Mesenchymal stem cell (in vitro differentiated cells and primary cell): ENCODE measurements at regions not wholly inside any gene's neighbourhood (a gene's known extent, or its start where the extent isn't known, plus 50 kb on each side); places are given as distances from the start of the nearest gene placed in this dataset.

ENCODE experiments used
- DNase-seq: peaks from one replicate; pipeline ENCODE4 v3.0.0-alpha.2; 2013
- H2AFZ ChIP-seq: one replicate; pipeline ENCODE4 v1.6.1; 2013; ENCODE audit warnings: low read depth, mild to moderate bottlenecking, control low read depth, inconsistent platforms, low read length, moderate library complexity
- H2AK5ac ChIP-seq: 2 replicates; pipeline ENCODE4 v1.6.1; 2013; ENCODE audit warnings: low read length, moderate library complexity, mild to moderate bottlenecking, inconsistent platforms; ENCODE audit not compliant: severe bottlenecking
- H2BK120ac ChIP-seq: one replicate; pipeline ENCODE4 v1.6.1; 2013; ENCODE audit warnings: low read depth, mild to moderate bottlenecking, inconsistent platforms, low read length, moderate library complexity
- H2BK12ac ChIP-seq, 2 experiments: one replicate each; pipeline ENCODE4 v1.6.1; 2013; ENCODE audit warnings: inconsistent platforms in 2 of 2, low read length in 2 of 2, mild to moderate bottlenecking in 2 of 2, moderate library complexity in 2 of 2, control low read depth in 1 of 2
- H2BK15ac ChIP-seq: one replicate; pipeline ENCODE4 v1.6.1; 2013; ENCODE audit warnings: mild to moderate bottlenecking, low read depth, inconsistent platforms; ENCODE audit not compliant: poor library complexity, severe bottlenecking
- H2BK5ac ChIP-seq: 2 replicates; pipeline ENCODE4 v1.6.1; 2013; ENCODE audit warnings: low read depth, mild to moderate bottlenecking, low read length, control low read depth, inconsistent platforms; ENCODE audit not compliant: poor library complexity, severe bottlenecking
- H3K14ac ChIP-seq, 2 experiments: one replicate each; pipeline ENCODE4 v1.6.1; 2013; ENCODE audit warnings: inconsistent platforms in 2 of 2, low read length in 2 of 2, control low read depth in 1 of 2, mild to moderate bottlenecking in 1 of 2, moderate library complexity in 1 of 2
- H3K18ac ChIP-seq, 2 experiments: one replicate each; pipeline ENCODE4 v1.6.1; 2013; ENCODE audit warnings: inconsistent platforms in 2 of 2, low read length in 2 of 2, control low read depth in 1 of 2, low read depth in 1 of 2, mild to moderate bottlenecking in 1 of 2
- H3K23ac ChIP-seq, 2 experiments: one replicate each; pipeline ENCODE4 v1.6.1; 2013; ENCODE audit warnings: inconsistent platforms in 2 of 2, low read length in 2 of 2, mild to moderate bottlenecking in 2 of 2, moderate library complexity in 2 of 2, control low read depth in 1 of 2
- H3K27ac ChIP-seq: 2 replicates; pipeline ENCODE4 v1.5.1; 2013; ENCODE audit warnings: mild to moderate bottlenecking, moderate library complexity, low read length, control low read depth, inconsistent platforms; ENCODE audit not compliant: poor library complexity, severe bottlenecking
- H3K27me3 ChIP-seq, 2 experiments: 2 replicates each; pipeline versions ENCODE4 v1.6.1 to v1.7.0; 2013; ENCODE audit warnings: low read length in 2 of 2, mild to moderate bottlenecking in 2 of 2, moderate library complexity in 2 of 2, control low read depth in 1 of 2, inconsistent platforms in 1 of 2; ENCODE audit not compliant: control insufficient read depth in 1 of 2, insufficient read depth in 1 of 2
- H3K36me3 ChIP-seq, 2 experiments: 2 replicates each; pipeline versions ENCODE4 v1.6.1 to v1.7.0; 2013; ENCODE audit warnings: low read length in 2 of 2, control low read depth in 1 of 2, inconsistent platforms in 1 of 2, low read depth in 1 of 2, mild to moderate bottlenecking in 1 of 2; ENCODE audit not compliant: insufficient read depth in 2 of 2, control insufficient read depth in 1 of 2
- H3K4ac ChIP-seq, 2 experiments: one replicate each; pipeline ENCODE4 v1.6.1; 2013; ENCODE audit warnings: inconsistent platforms in 2 of 2, low read length in 2 of 2, mild to moderate bottlenecking in 2 of 2, moderate library complexity in 2 of 2, control low read depth in 1 of 2, low read depth in 1 of 2
- H3K4me1 ChIP-seq: 2 replicates; pipeline ENCODE4 v1.6.1; 2013; ENCODE audit warnings: low read depth, low read length, control low read depth; ENCODE audit not compliant: control insufficient read depth, insufficient read depth
- H3K4me2 ChIP-seq: 2 replicates; pipeline ENCODE4 v1.6.1; 2013; ENCODE audit warnings: low read length, mild to moderate bottlenecking, inconsistent platforms; ENCODE audit not compliant: poor library complexity, severe bottlenecking
- H3K4me3 ChIP-seq, 2 experiments: 2 replicates each; pipeline versions ENCODE4 v1.5.1 to v1.7.0; 2013; ENCODE audit warnings: low read length in 2 of 2, mild to moderate bottlenecking in 2 of 2, control low read depth in 1 of 2, low read depth in 1 of 2; ENCODE audit not compliant: insufficient read depth in 1 of 2
- H3K79me1 ChIP-seq: replicated peaks from 2 replicates; pipeline ENCODE4 v1.6.1; 2013; ENCODE audit warnings: mild to moderate bottlenecking, control low read depth, low read length, inconsistent platforms; ENCODE audit not compliant: poor library complexity, severe bottlenecking
- H3K9ac ChIP-seq: 2 replicates; pipeline ENCODE4 v1.7.0; 2013; ENCODE audit warnings: mild to moderate bottlenecking, low read length, moderate library complexity
- H3K9me3 ChIP-seq: 2 replicates; pipeline ENCODE4 v1.7.0; 2013; ENCODE audit warnings: mild to moderate bottlenecking, low read length; ENCODE audit not compliant: control insufficient read depth
- H4K8ac ChIP-seq: one replicate; pipeline ENCODE4 v1.6.1; 2013; ENCODE audit warnings: inconsistent platforms, mild to moderate bottlenecking, low read length, moderate library complexity
- H4K91ac ChIP-seq: one replicate; pipeline ENCODE4 v1.6.1; 2013; ENCODE audit warnings: mild to moderate bottlenecking, low read length, inconsistent platforms
- WGBS: methylation state at CpG from one replicate; pipeline ENCODE4 v1.1.7; 2013; ENCODE audit warnings: mixed read lengths; 5-methylcytosine and 5-hydroxymethylcytosine counted together

DNA sequence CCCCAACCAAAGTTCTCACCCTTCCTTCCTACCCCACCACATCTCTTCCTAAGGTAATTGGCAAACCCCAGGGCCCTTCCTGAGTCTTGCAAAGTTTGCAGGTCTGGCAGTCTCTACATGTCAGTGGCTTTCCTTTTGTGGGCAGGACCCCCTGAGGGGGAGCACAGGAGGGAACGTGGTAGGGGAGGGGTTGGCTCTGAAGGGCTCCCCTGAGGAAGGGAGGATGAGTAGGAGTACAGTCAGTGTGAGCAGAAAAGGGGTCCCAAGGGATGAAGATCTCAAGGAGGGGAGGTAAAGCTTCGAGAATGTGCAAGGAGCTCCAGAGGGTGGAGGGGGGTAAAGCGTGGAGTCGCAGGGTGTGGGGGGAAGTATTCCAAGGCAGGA, 206.9 kb downstream of the RAB11FIP4 start:
- 65% methylated on average over 4 of the region's 4 CpGs for WGBS
- no peak overlapping the region for H3K4me2 ChIP-seq
- no peaks in the 10 kb centered on the region for H3K9me3 ChIP-seq
- H4K91ac ChIP-seq: peak overlapping the region; percentile 89
- peak overlapping the region; percentile 16 for H3K9ac ChIP-seq
- no peak for DNase-seq
- H2AFZ ChIP-seq: no peak overlapping the region
- H3K4me3 ChIP-seq: no peak overlapping the region
- H3K14ac ChIP-seq: peak overlapping the region in 1 of 2 experiments; percentile 89
- peak overlapping the region; percentile 44 to 99 for H2BK12ac ChIP-seq
- peak overlapping the region; percentile 99 for H2AK5ac ChIP-seq
- peaks cover 27 to 53% of the 10 kb centered on the region in 2 experiments for H3K36me3 ChIP-seq
- H3K27ac ChIP-seq: peak overlapping the region; percentile 46
- no peak overlapping the region for H4K8ac ChIP-seq
- no peak overlapping the region for H2BK15ac ChIP-seq
- H2BK120ac ChIP-seq: peak overlapping the region; percentile 80
- H3K23ac ChIP-seq: no peak overlapping the region
- no peak overlapping the region for H2BK5ac ChIP-seq
- peak overlapping the region; percentile 57 to 78 for H3K4ac ChIP-seq
- H3K4me1 ChIP-seq: peaks cover 62% of the 10 kb centered on the region
- no peaks in the 10 kb centered on the region for H3K27me3 ChIP-seq
- H3K79me1 ChIP-seq: peaks cover 14% of the 10 kb centered on the region
- H3K18ac ChIP-seq: peak overlapping the region; percentile 98 to 100

DNA sequence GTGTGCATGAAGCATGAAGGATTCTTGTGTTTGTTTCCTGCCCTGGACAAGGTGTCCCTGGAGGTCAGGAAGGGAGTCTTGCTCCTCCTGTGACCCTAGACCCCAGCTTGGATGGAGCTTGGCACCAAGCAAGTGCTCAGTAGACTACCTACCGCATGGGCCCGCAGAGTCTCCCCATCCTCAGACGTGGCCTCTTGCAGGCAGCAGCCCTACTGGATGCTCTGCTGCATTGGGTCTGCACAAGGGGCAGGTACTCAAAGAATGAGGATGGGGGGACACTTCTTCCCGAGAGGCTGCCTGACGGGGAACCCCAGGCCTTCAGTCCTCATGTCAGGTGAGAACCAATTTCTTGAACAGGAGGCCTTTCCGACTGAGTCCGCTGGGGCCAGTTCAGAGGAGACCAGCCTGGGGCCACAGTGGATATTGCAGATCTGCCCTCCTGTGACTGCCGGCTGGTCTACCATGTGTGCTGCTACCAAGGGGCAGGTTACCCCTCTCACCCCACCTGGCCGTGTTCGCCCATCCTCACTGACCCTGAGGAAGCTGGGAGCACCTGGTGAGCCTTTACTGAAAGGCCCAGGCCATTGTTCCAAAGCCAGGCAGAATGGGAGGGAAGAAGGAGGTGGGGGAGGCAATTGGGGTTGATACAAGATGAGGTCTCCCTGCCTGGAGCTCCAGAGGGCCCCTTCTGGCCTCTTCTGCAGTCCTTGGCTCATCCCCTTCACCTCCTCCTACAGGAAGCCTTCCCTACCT, 206.3 kb downstream of the RAB11FIP4 start:
- Histone ChIP-seq H2BK12ac (peak overlapping the region; percentile 44 to 99), H4K8ac (peak overlapping the region; percentile 93), H3K27me3 (no peaks in the 10 kb centered on the region), H3K4me2 (no peak overlapping the region), H3K4me1 (peaks cover 63% of the 10 kb centered on the region), H3K79me1 (peaks cover 14% of the 10 kb centered on the region), H4K91ac (peak overlapping the region; percentile 100), H3K23ac (no peak overlapping the region), H3K14ac (peak overlapping the region in 1 of 2 experiments; percentile 96), H3K27ac (peak overlapping the region; percentile 98), H3K4ac (peak overlapping the region; percentile 45 to 96), H2AFZ (no peak overlapping the region), H2BK5ac (no peak overlapping the region), H3K36me3 (peaks cover 31 to 56% of the 10 kb centered on the region in 2 experiments), H3K9me3 (no peaks in the 10 kb centered on the region), H2BK120ac (peak overlapping the region; percentile 80), H3K4me3 (no peak overlapping the region), H2BK15ac (peak overlapping the region; percentile 91), H2AK5ac (peak overlapping the region; percentile 99), H3K18ac (peak overlapping the region; percentile 98 to 100), H3K9ac (peak overlapping the region; percentile 16)
- 95% methylated on average over 8 of the region's 10 CpGs for WGBS
- DNase-seq: no peak

DNA sequence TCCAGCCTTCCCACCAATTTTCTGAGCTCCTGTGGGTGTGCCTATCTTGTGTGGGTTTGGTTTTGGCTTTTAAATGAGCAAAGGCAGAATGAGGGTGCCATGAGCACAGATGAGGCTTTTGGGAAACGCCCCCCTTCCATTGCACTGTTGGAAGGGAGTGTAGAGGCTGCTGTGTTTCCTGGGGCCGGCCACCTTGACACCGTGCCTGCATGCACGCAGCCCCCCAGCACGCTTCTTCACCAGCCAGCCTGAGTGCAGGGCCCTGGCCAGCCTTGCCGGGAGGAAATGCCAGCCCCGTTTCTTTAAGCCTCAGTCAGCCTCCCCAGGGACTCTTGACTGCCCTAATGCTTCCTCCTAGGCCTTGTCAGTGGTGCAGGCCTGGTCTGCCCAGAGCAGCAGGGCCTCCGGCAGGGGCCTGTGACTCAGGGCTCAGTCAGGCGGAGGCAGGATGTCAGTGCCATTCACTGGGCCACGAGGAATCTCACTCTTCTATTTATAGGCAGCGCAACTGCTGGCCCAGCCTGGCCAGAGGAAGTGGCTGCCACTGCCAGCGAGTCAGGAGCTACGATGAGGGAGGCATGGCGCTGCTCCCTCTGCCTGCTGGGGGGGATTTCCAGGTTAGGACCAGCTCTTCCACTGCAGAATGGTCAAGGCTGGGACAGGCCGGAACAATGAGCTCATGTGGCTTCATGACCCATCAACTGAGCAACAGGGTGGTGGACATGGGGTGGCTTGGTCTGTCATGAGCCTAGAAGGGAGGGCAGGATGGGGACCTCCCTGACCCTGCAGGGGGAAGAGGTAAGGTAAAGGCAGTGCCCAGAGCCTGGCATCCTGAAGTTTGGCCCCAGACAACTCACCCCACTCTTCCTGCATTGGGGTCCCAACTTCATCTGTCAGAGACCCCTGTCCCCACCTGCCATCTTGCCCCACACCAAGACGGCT, 205.2 kb downstream of the RAB11FIP4 start:
- 9% methylated on average over 16 of the region's 16 CpGs for whole genome bisulfite sequencing
- peak overlapping the region; percentile 98 for H3K27ac ChIP-seq

More for the DNA sequence above, 205.2 kb downstream of the RAB11FIP4 start:
- Histone ChIP-seq H3K4me1 (peaks cover 63% of the 10 kb centered on the region), H3K27me3 (no peaks in the 10 kb centered on the region), H4K8ac (peak overlapping the region; percentile 93), H3K4me2 (no peak overlapping the region), H3K36me3 (peaks cover 35 to 63% of the 10 kb centered on the region in 2 experiments), H2AK5ac (peak overlapping the region; percentile 99), H2BK120ac (peak overlapping the region; percentile 98), H2BK12ac (peak overlapping the region; percentile 99), H2AFZ (peak overlapping the region; percentile 48), H4K91ac (peak overlapping the region; percentile 100), H3K79me1 (peaks cover 15% of the 10 kb centered on the region), H3K4ac (peak overlapping the region; percentile 92 to 97), H2BK15ac (peak overlapping the region; percentile 92), H3K14ac (peak overlapping the region in 1 of 2 experiments; percentile 96), H3K9ac (peak overlapping the region; percentile 63), H2BK5ac (peak overlapping the region; percentile 95), H3K23ac (peak overlapping the region; percentile 16 to 41), H3K18ac (peak overlapping the region; percentile 98 to 100), H3K4me3 (no peak overlapping the region), H3K9me3 (no peaks in the 10 kb centered on the region)
- DNase-seq: peak; percentile 98
